PC-9 (cell line): ENCODE measurements at regions not wholly inside any gene's neighbourhood (a gene's known extent, or its start where the extent isn't known, plus 50 kb on each side); places are given as distances from the start of the nearest gene placed in this dataset.

Source experiments
- BruUV-seq: library from RNA; stranded (reverse); fragments of 400-500 nt; replicated peaks from 2 replicates; lab custom pipeline; 2021; lab: Mats Ljungman, UMichigan
- CTCF ChIA-PET: fragments of 300-600 bp; sonication (Branson Sonifier 250); formaldehyde crosslinking; loops from one replicate; lab custom pipeline; 2022; ENCODE audit warnings: antibody characterized with exemption; lab: Charles Lee
- POLR2A ChIA-PET: fragments of 300-600 bp; sonication (Branson Sonifier 250); formaldehyde crosslinking; loops from one replicate; lab custom pipeline; 2022; ENCODE audit warnings: antibody characterized with exemption; ENCODE audit not compliant: unreplicated experiment; lab: Charles Lee
- DNase-seq, 2 experiments: peaks; one replicate each; pipeline versions ENCODE4 v3.0.0 to v3.0.0-alpha.2; 2015 to 2022; ENCODE audit warnings: mixed read lengths in 1 of 2
- H2AFZ ChIP-seq: fragments of 200-600 bp; sonication (generic); 2 replicates; pipeline ENCODE4 v1.8.1; 2017; ENCODE audit warnings: antibody characterized with exemption
- H3F3A ChIP-seq: fragments of 200-600 bp; sonication (generic); 2 replicates; pipeline ENCODE4 v1.8.1; 2017; ENCODE audit warnings: antibody characterized with exemption, mild to moderate bottlenecking, low read depth; ENCODE audit not compliant: insufficient read depth
- H3K27ac ChIP-seq: fragments of 200-600 bp; sonication (generic); 2 replicates; pipeline ENCODE4 v1.6.1; 2016; ENCODE audit warnings: mixed run types
- H3K27me3 ChIP-seq: fragments of 200-600 bp; sonication (generic); 2 replicates; pipeline ENCODE4 v1.6.1; 2016; ENCODE audit warnings: low read depth, mixed run types; ENCODE audit not compliant: insufficient read depth
- H3K36me3 ChIP-seq: fragments of 200-600 bp; sonication (generic); 2 replicates; pipeline ENCODE4 v1.6.1; 2016; ENCODE audit warnings: low read depth, mixed run types
- H3K4me1 ChIP-seq: fragments of 200-600 bp; sonication (generic); replicated peaks from 2 replicates; pipeline ENCODE4 v1.6.1; 2016; ENCODE audit warnings: mixed run types; ENCODE audit not compliant: insufficient read depth
- H3K4me2 ChIP-seq: fragments of 200-600 bp; sonication (generic); 2 replicates; pipeline ENCODE4 v1.6.1; 2017; ENCODE audit warnings: mixed run types
- H3K4me3 ChIP-seq: fragments of 200-600 bp; sonication (generic); 2 replicates; pipeline ENCODE4 v1.6.1; 2016; ENCODE audit warnings: mixed run types
- H3K79me2 ChIP-seq: fragments of 200-600 bp; sonication (generic); 2 replicates; pipeline ENCODE4 v1.6.1; 2017; ENCODE audit warnings: low read depth, mixed run types
- H3K9me2 ChIP-seq: fragments of 200-600 bp; sonication (generic); 2 replicates; pipeline ENCODE4 v1.8.1; 2017; ENCODE audit warnings: mild to moderate bottlenecking; ENCODE audit not compliant: insufficient read depth
- H3K9me3 ChIP-seq: fragments of 200-600 bp; sonication (generic); 2 replicates; pipeline ENCODE4 v1.8.1; 2016; ENCODE audit warnings: low read depth; ENCODE audit not compliant: insufficient read depth
- H4K20me1 ChIP-seq: fragments of 200-600 bp; sonication (generic); 2 replicates; pipeline ENCODE4 v1.8.1; 2017; ENCODE audit not compliant: insufficient read depth
- EZH2 ChIP-seq: fragments of 200-600 bp; sonication (generic); IDR thresholded peaks from 2 replicates; pipeline ENCODE4 v1.8.0; 2017; ENCODE audit warnings: antibody characterized with exemption, low read depth
- intact Hi-C: fragments of 100-400 bp; cut with micrococcal nuclease; formaldehyde crosslinking; loops from one replicate; pipeline ENCODE4 v1.10.0; 2022; ENCODE audit not compliant: unreplicated experiment
- TF ChIP-seq, protein P1 (sequence below): fragments of 200-600 bp; sonication (generic); conservative IDR thresholded peaks from 2 replicates; pipeline ENCODE4 v1.6.1; 2017; ENCODE audit warnings: mixed run types, antibody characterized with exemption, mild to moderate bottlenecking, moderate library complexity

DNA sequence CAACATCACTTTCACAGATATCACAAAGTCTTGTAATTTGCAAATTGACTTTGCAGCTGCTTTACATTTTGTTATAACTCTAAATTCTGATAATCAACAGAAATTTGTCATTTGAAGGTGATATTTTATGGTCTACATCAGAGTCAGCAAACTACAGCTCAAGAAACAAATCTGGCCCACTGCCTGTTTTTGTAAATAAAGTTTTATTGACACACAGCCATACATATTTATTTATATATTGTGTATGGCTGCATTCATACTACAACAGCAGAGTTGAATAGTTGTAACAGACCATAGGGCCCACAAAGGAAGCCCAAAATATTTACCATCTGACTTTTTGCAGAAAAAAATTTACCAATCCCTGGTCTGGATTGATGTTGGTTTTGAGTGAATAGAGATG, 87.0 kb upstream of the GRIA1 start:
- no peaks in the 10 kb centered on the region for H3K79me2 ChIP-seq
- no peaks in the 10 kb centered on the region for H3K4me1 ChIP-seq
- intact Hi-C loops = no loop called here
- no peaks in the 10 kb centered on the region; the same call in 1 of the 2 replicates for H3K27me3 ChIP-seq
- ChIA-PET CTCF (no interaction called here), POLR2A (no interaction called here)
- no peak overlapping the region for H3K4me2 ChIP-seq
- no peak overlapping the region for H3K4me3 ChIP-seq
- no peak overlapping the region for H3K27ac ChIP-seq
- no peak for TF ChIP-seq EZH2
- TF ChIP-seq, protein P1, sequence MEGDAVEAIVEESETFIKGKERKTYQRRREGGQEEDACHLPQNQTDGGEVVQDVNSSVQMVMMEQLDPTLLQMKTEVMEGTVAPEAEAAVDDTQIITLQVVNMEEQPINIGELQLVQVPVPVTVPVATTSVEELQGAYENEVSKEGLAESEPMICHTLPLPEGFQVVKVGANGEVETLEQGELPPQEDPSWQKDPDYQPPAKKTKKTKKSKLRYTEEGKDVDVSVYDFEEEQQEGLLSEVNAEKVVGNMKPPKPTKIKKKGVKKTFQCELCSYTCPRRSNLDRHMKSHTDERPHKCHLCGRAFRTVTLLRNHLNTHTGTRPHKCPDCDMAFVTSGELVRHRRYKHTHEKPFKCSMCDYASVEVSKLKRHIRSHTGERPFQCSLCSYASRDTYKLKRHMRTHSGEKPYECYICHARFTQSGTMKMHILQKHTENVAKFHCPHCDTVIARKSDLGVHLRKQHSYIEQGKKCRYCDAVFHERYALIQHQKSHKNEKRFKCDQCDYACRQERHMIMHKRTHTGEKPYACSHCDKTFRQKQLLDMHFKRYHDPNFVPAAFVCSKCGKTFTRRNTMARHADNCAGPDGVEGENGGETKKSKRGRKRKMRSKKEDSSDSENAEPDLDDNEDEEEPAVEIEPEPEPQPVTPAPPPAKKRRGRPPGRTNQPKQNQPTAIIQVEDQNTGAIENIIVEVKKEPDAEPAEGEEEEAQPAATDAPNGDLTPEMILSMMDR = no peak
- no peaks in the 10 kb centered on the region for H3F3A ChIP-seq
- no peaks in the 10 kb centered on the region for H3K9me2 ChIP-seq
- H3K9me3 ChIP-seq = no peaks in the 10 kb centered on the region
- no peaks in the 10 kb centered on the region for H3K36me3 ChIP-seq
- DNase-seq = no peak
- no peaks in the 10 kb centered on the region for H4K20me1 ChIP-seq
- H2AFZ ChIP-seq = no peak overlapping the region
- no TSS peak for BruUV-seq

DNA sequence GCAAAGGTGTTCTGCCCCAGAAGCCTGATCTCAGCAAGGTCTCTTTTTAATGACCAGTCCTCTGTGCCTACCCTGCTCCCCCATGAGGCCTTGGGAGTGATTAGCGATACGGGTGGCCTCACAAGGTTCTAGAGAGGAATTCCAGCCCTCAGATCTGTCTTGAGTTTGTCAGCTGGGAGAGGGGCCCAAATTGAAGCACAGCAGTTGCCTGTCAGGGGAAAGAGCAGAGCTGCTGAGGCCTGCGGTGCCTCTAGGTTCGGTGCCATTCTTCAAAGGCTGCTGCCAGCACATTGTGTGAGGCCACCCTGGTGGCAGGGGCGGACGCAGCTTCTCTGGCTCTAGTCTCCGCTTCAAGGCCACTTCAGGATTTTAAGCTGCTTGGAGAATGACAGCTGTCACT, 85.7 kb upstream of the GRIA1 start:
- TF ChIP-seq, protein P1 = no peak
- TF ChIP-seq EZH2 = no peak
- DNase-seq = no peak
- H3K9me2 ChIP-seq = no peaks in the 10 kb centered on the region
- H3K27ac ChIP-seq = no peak overlapping the region
- ChIA-PET CTCF (no interaction called here), POLR2A (no interaction called here)
- H3K4me1 ChIP-seq = no peaks in the 10 kb centered on the region
- H2AFZ ChIP-seq = no peak overlapping the region
- no peak overlapping the region for H3K4me2 ChIP-seq
- no peaks in the 10 kb centered on the region for H3F3A ChIP-seq
- H3K9me3 ChIP-seq = no peaks in the 10 kb centered on the region
- BruUV-seq = no TSS peak
- no peaks in the 10 kb centered on the region for H3K36me3 ChIP-seq
- H4K20me1 ChIP-seq = no peaks in the 10 kb centered on the region
- no peak overlapping the region for H3K4me3 ChIP-seq
- H3K79me2 ChIP-seq = no peaks in the 10 kb centered on the region
- intact Hi-C loops = no loop called here
- H3K27me3 ChIP-seq = no peaks in the 10 kb centered on the region; the same call in 1 of the 2 replicates

GRCh38 chr5:153421676-153422075, 68.8 kb upstream of the GRIA1 start:
- no peaks in the 10 kb centered on the region for H3K36me3 ChIP-seq
- no peaks in the 10 kb centered on the region for H3F3A ChIP-seq
- peaks cover 4% of the 10 kb centered on the region; the same call in 1 of the 2 replicates for H3K27me3 ChIP-seq
- no peak overlapping the region for H3K4me2 ChIP-seq
- no peak for DNase-seq
- H3K27ac ChIP-seq = no peak overlapping the region
- no peaks in the 10 kb centered on the region for H3K79me2 ChIP-seq
- ChIA-PET POLR2A (no interaction called here), CTCF (no interaction called here)
- no peak overlapping the region for H3K4me3 ChIP-seq
- no peaks in the 10 kb centered on the region for H3K4me1 ChIP-seq
- no peak overlapping the region for H2AFZ ChIP-seq
- no peaks in the 10 kb centered on the region for H3K9me3 ChIP-seq
- intact Hi-C loops = no loop called here
- H3K9me2 ChIP-seq = no peaks in the 10 kb centered on the region
- TF ChIP-seq, protein P1 = no peak
- TF ChIP-seq EZH2 = no peak
- no TSS peak for BruUV-seq
- no peaks in the 10 kb centered on the region for H4K20me1 ChIP-seq
